ENCODE measurements at regions not wholly inside any gene's neighbourhood (a gene's known extent, or its start where the extent isn't known, plus 50 kb on each side); places are given as distances from the start of the nearest gene placed in this dataset.

DNA sequence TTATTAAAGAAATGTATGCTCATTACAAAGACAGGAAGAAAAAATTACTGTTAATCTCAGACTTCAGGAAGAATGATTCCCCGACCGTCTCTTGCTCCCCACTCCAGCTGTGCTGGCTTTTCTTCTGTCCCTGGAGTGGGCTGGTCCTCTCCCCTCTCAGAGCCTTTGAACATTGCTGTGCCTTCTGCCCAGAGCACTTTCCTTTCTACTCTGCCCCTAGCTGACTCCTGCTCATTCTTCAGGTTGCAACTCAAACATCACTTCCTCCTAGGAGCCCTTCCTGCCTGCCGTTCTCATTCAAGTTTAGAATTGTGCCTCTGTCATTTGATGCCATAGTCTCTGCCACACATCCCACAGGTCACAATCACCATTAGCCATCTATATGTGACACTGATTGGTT, 329.5 kb downstream of the MIAT start:
- H3K4me3 ChIP-seq (ENCODE audit: control insufficient read depth, low read depth, low read length), result no peak overlapping the region
- DNase-seq (ENCODE audit: low read depth), result no peak
- TF ChIP-seq, protein P1, sequence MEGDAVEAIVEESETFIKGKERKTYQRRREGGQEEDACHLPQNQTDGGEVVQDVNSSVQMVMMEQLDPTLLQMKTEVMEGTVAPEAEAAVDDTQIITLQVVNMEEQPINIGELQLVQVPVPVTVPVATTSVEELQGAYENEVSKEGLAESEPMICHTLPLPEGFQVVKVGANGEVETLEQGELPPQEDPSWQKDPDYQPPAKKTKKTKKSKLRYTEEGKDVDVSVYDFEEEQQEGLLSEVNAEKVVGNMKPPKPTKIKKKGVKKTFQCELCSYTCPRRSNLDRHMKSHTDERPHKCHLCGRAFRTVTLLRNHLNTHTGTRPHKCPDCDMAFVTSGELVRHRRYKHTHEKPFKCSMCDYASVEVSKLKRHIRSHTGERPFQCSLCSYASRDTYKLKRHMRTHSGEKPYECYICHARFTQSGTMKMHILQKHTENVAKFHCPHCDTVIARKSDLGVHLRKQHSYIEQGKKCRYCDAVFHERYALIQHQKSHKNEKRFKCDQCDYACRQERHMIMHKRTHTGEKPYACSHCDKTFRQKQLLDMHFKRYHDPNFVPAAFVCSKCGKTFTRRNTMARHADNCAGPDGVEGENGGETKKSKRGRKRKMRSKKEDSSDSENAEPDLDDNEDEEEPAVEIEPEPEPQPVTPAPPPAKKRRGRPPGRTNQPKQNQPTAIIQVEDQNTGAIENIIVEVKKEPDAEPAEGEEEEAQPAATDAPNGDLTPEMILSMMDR (conservative IDR thresholded peaks at IDR 0.05; ENCODE audit: control insufficient read depth, insufficient read depth, low read depth, low read length), result no peak

GRCh38 chr22:26990503-26991189, 333.3 kb downstream of the MIAT start:
- no peak for DNase-seq (ENCODE audit: low read depth)
- TF ChIP-seq, protein P1 (conservative IDR thresholded peaks at IDR 0.05; ENCODE audit: control insufficient read depth, insufficient read depth, low read depth, low read length), result no peak
- no peak overlapping the region for H3K4me3 ChIP-seq (ENCODE audit: control insufficient read depth, low read depth, low read length)

DNA sequence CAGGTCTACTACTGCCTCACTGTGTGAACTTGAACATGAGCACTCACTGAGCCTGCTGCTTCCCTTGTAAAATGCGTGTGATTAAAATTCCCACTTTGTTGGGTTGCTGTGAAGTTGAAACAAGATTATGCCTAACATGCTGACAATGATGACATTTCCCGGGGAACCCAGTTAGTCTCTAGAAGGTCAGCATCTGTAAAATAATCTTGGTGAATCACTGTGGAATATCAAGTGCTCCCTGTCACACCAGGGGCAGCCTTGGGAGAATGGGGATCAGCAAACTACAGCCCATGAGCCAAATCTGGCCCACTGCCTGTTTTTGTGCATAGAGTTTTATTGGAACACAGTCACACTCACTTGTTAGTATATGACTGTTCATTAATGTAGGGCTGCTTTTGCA, 335.2 kb downstream of the MIAT start:
- H3K4me3 ChIP-seq (ENCODE audit: control insufficient read depth, low read depth, low read length), result no peak overlapping the region
- TF ChIP-seq, protein P1 (conservative IDR thresholded peaks at IDR 0.05; ENCODE audit: control insufficient read depth, insufficient read depth, low read depth, low read length), result no peak
- DNase-seq (ENCODE audit: low read depth), result no peak

- no peak for DNase-seq (ENCODE audit: low read depth)
- H3K4me3 ChIP-seq (ENCODE audit: control insufficient read depth, low read depth, low read length), result no peak overlapping the region
- TF ChIP-seq, protein P1 (conservative IDR thresholded peaks at IDR 0.05; ENCODE audit: control insufficient read depth, insufficient read depth, low read depth, low read length), result no peak
These were observed 336.5 kb downstream of the MIAT start for GRCh38 chr22:26993886-26994285.

GRCh38 chr22:26994801-26995200, 337.4 kb downstream of the MIAT start:
- H3K4me3 ChIP-seq (ENCODE audit: control insufficient read depth, low read depth, low read length), result no peak overlapping the region
- no peak for DNase-seq (ENCODE audit: low read depth)
- TF ChIP-seq, protein P1 (conservative IDR thresholded peaks at IDR 0.05; ENCODE audit: control insufficient read depth, insufficient read depth, low read depth, low read length), result no peak

DNA sequence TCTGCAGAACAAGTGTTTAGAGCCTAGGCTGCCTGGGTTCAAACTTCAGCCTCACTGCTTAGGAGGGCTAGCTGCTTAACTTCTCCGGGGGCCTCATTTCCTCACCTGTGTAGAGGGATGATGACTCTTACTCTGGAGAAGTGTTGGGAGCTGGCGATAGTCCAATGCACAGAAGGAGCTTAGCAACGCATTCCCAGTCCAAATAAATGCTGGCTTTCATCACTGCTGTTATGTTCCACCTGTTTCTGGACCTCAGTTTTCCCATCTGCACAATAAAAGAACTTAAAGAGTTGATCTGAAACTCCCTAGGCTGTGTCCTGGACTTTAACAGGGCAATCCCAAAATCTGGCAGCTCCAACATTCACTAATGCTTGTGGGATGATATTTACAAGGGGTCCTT, 337.8 kb downstream of the MIAT start:
- DNase-seq (ENCODE audit: low read depth), result no peak
- no peak overlapping the region for H3K4me3 ChIP-seq (ENCODE audit: control insufficient read depth, low read depth, low read length)
- TF ChIP-seq, protein P1 (conservative IDR thresholded peaks at IDR 0.05; ENCODE audit: control insufficient read depth, insufficient read depth, low read depth, low read length), result no peak

DNA sequence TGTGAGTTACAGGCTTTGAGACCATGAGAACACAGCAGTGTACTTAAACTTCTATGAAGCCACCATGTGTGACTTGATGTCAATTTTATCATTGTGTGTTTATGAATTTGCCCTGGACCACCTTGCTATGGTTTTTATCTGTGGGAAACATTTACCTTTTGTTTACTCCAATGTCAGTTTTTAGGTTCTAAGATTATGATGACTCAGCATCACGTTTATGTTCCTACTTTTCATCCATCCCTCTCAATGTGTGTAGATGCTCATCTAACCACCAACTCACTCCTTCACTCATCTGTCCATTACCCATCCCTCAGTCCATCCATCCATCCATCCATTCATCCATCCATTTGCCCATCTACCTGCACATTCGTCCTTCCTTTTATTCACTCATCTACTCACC, 338.8 kb downstream of the MIAT start:
- no peak overlapping the region for H3K4me3 ChIP-seq (ENCODE audit: control insufficient read depth, low read depth, low read length)
- TF ChIP-seq, protein P1 (conservative IDR thresholded peaks at IDR 0.05; ENCODE audit: control insufficient read depth, insufficient read depth, low read depth, low read length), result no peak
- no peak for DNase-seq (ENCODE audit: low read depth)

All from fibroblast of mammary gland (primary cell).